Stomach (tissue), 8 donors: ENCODE measurements at regions not wholly inside any gene's neighbourhood (a gene's known extent, or its start where the extent isn't known, plus 50 kb on each side); places are given as distances from the start of the nearest gene placed in this dataset.

Experiments
- DNase-seq, 2 donors: peaks; one replicate each; pipeline versions ENCODE4 v3.0.0 to v3.0.0-alpha.2; 2013 to 2019
- H3K27ac ChIP-seq, 5 donors: fragments of 200-600 bp in 4 of 5; sonication (generic) in 4 of 5; one replicate each; pipeline ENCODE4 v1.5.1; 2013 to 2019; ENCODE audit warnings: mild to moderate bottlenecking in 1 of 5, moderate library complexity in 1 of 5
- H3K27me3 ChIP-seq, 3 donors: fragments of 200-600 bp; sonication (generic); one replicate each; pipeline ENCODE4 v1.5.1; 2017 to 2019; ENCODE audit warnings: mixed run types in 1 of 3
- H3K36me3 ChIP-seq, 4 donors: fragments of 200-600 bp; sonication (generic); 1 replicate in 3 of 4; 2 replicates in 1 of 4; pipeline ENCODE4 v1.5.1; 2016 to 2019
- H3K4me1 ChIP-seq, 4 donors: fragments of 200-600 bp; sonication (generic); one replicate each; pipeline ENCODE4 v1.5.1; 2016 to 2019
- H3K4me3 ChIP-seq, 4 donors: fragments of 200-600 bp; sonication (generic) in 3 of 4; one replicate each; pipeline ENCODE4 v1.5.1; 2016 to 2019; ENCODE audit warnings: mild to moderate bottlenecking in 1 of 4
- H3K9me3 ChIP-seq, 4 donors: fragments of 200-600 bp; sonication (generic); one replicate each; pipeline ENCODE4 v1.5.1; 2016 to 2019
- EP300 ChIP-seq: sonication (generic); formaldehyde crosslinking; IDR thresholded peaks from one replicate; pipeline ENCODE4 v1.6.1; 2017; ENCODE audit warnings: antibody characterized with exemption
- POLR2A ChIP-seq, 4 donors: fragments of 450-650 bp; IDR thresholded peaks; one replicate each; pipeline ENCODE4 v1.6.1; 2016; ENCODE audit warnings: antibody characterized with exemption in 4 of 4, control low read depth in 2 of 4, mild to moderate bottlenecking in 1 of 4, moderate library complexity in 1 of 4
- POLR2AphosphoS5 ChIP-seq, 3 donors: sonication (generic); formaldehyde crosslinking; IDR thresholded peaks; one replicate each; pipeline ENCODE4 v1.6.1; 2016; ENCODE audit warnings: antibody characterized with exemption in 3 of 3
- WGBS, 5 donors: extraction: QIAGEN DNeasy Blood & Tissue Kit in 3 of 5; methylation state at CpG; one replicate each; pipeline versions ENCODE4 v1.1.5 to v1.1.7; 2013 to 2018; 5-methylcytosine and 5-hydroxymethylcytosine counted together
- intact Hi-C: fragments of 100-400 bp; cut with DNase I; formaldehyde crosslinking; loops from one replicate; pipeline ENCODE4 v1.15.1; 2023; ENCODE audit warnings: low total_unique reads
- TF ChIP-seq, protein P1 (sequence below), 7 experiments: fragments of 450-650 bp in 4 of 7; fragments of 200-600 bp in 3 of 7; sonication (generic) in 3 of 7; IDR thresholded peaks; one replicate each; pipeline ENCODE4 v1.5.1; 2016 to 2019; ENCODE audit warnings: antibody characterized with exemption in 7 of 7, control low read depth in 2 of 7, mild to moderate bottlenecking in 1 of 7
- donor health status: healthy with polysubstance abuse.
- donor health status: Bipolar disorder and iron deficiency.
- donor health status: healthy.

- Histone ChIP-seq H3K27me3 (no peaks in the 10 kb centered on the region), H3K9me3 (no peaks in the 10 kb centered on the region), H3K36me3 (no peaks in the 10 kb centered on the region), H3K4me1 (no peaks in the 10 kb centered on the region), H3K27ac (no peak overlapping the region), H3K4me3 (no peak overlapping the region)
- TF ChIP-seq POLR2A (IDR thresholded peaks at IDR 0.05) (no peak), EP300 (no peak), POLR2AphosphoS5 (IDR thresholded peaks at IDR 0.05) (no peak)
- TF ChIP-seq, protein P1, sequence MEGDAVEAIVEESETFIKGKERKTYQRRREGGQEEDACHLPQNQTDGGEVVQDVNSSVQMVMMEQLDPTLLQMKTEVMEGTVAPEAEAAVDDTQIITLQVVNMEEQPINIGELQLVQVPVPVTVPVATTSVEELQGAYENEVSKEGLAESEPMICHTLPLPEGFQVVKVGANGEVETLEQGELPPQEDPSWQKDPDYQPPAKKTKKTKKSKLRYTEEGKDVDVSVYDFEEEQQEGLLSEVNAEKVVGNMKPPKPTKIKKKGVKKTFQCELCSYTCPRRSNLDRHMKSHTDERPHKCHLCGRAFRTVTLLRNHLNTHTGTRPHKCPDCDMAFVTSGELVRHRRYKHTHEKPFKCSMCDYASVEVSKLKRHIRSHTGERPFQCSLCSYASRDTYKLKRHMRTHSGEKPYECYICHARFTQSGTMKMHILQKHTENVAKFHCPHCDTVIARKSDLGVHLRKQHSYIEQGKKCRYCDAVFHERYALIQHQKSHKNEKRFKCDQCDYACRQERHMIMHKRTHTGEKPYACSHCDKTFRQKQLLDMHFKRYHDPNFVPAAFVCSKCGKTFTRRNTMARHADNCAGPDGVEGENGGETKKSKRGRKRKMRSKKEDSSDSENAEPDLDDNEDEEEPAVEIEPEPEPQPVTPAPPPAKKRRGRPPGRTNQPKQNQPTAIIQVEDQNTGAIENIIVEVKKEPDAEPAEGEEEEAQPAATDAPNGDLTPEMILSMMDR (IDR thresholded peaks at IDR 0.05), result no peak
- intact Hi-C loops, result no loop called here
- DNase-seq, result no peak
- WGBS, 5 donors, result 83 to 100% (median 95%) methylated on average over 1 of the region's 1 CpG
Measured at GRCh38 chr14:97916100-97916499, 1118.9 kb downstream of the VRK1 start.

DNA sequence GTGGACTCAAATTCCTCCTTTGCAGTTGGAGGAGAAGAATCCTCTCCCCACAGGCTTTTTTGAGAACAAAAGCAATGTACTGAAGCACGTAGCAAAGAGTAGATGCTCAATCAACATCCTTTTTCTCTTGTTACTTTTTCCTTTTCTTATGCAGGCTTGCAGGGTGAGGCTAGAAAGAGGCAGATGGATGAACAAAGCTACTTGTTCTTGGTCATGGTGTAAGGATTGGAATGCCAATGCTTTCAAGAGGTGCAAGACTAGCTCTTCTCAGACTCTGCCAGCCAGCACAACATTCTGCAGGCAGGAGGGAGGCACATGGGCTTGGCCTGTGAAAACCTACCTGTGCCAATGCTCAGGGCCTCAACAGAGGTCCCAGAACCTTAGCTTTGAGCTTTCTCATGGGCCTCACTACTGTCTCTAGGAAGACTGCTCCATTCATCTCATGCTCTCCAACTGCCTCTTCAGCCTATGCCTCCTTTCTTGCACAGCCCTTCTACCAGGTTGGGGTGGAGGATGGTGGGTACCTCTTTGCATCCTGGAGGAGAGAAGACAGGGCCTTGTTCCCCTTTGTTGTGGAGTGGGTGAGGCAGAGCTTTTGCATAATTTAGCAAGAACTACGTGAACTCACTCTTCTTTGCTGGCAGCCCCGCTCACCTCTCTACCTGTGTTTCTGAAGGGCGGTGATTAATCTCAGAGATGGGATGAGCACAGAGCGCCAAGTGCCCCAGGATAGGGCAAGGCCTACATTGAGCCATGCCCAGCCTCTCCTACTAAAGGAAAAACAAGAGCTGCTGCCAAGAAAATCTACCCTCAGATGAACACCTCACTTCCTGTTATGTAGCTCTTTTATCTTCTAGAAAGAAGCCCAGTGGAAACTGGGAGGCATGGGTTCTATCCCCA lies 1119.7 kb downstream of the VRK1 start:
- no peaks in the 10 kb centered on the region for H3K27me3 ChIP-seq
- DNase-seq, result no peak
- no peaks in the 10 kb centered on the region for H3K36me3 ChIP-seq
- H3K4me3 ChIP-seq, result no peak overlapping the region
- H3K27ac ChIP-seq, result no peak overlapping the region
- H3K4me1 ChIP-seq, result no peaks in the 10 kb centered on the region
- H3K9me3 ChIP-seq, result no peaks in the 10 kb centered on the region
- intact Hi-C loops, result no loop called here
- 80 to 89% (median 85%) methylated on average over 5 of the region's 5 CpGs for WGBS, 5 donors
- no peak for TF ChIP-seq POLR2A (IDR thresholded peaks at IDR 0.05)
- no peak for TF ChIP-seq POLR2AphosphoS5 (IDR thresholded peaks at IDR 0.05)
- TF ChIP-seq EP300, result no peak
- TF ChIP-seq, protein P1 (IDR thresholded peaks at IDR 0.05), result no peak

DNA sequence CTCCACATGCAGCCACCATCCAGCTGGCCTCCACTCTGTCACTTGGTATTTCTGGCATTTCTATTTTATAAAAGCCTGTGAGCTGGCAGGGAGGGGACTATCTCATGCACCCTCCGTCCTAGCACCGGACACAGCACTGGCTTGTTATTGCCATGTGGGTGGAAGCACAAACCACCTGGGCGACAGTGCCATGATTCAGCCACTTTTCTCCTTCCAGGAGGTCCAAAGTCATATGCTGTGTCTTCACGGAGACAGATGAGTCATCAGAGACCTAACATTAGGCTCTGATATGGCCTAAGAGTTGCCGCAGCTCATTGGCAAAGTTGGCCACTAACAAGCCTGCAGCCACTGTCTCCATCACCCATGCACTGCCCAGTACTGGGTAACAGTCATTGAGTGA lies 1123.0 kb downstream of the VRK1 start:
- WGBS, 5 donors, result 80 to 96% (median 89%) methylated on average over 5 of the region's 5 CpGs
- intact Hi-C loops, result no loop called here
- H3K4me3 ChIP-seq, result no peak overlapping the region
- no peaks in the 10 kb centered on the region for H3K36me3 ChIP-seq
- DNase-seq, result no peak
- H3K4me1 ChIP-seq, result no peaks in the 10 kb centered on the region
- H3K27me3 ChIP-seq, result no peaks in the 10 kb centered on the region
- TF ChIP-seq, protein P1 (IDR thresholded peaks at IDR 0.05), result no peak
- H3K27ac ChIP-seq, result no peak overlapping the region
- no peaks in the 10 kb centered on the region for H3K9me3 ChIP-seq

DNA sequence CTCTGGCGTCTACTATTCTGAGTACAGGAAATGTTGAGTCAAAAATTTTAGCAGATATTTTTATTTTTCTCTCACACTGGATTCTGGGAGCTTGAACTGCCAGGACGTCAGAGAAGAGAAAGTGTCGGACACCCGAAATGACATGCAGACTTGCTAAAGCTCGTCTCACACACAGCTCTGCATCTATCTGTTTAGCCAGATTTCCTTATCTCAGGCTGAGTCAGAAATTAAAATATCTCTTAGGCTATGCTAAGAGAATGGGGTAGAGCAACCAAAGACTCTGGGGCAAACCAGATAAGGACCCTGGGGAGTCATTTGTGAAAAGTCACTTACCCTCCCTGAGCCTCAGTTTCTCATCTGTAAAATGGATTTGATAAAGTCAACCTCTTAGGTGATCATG lies 1124.1 kb downstream of the VRK1 start:
- Histone ChIP-seq H3K4me3 (no peak overlapping the region), H3K9me3 (no peaks in the 10 kb centered on the region), H3K27ac (no peak overlapping the region), H3K4me1 (no peaks in the 10 kb centered on the region), H3K36me3 (no peaks in the 10 kb centered on the region), H3K27me3 (no peaks in the 10 kb centered on the region)
- TF ChIP-seq, protein P1 (IDR thresholded peaks at IDR 0.05), result no peak
- TF ChIP-seq POLR2A (IDR thresholded peaks at IDR 0.05) (no peak), POLR2AphosphoS5 (IDR thresholded peaks at IDR 0.05) (no peak), EP300 (no peak)
- intact Hi-C loops, result no loop called here
- no peak for DNase-seq
- 47 to 62% (median 59%) methylated on average over 5 of the region's 5 CpGs for WGBS, 5 donors
